ENCODE measurements at regions not wholly inside any gene's neighbourhood (a gene's known extent, or its start where the extent isn't known, plus 50 kb on each side); places are given as distances from the start of the nearest gene placed in this dataset.

GRCh38 chr6:5871296-5871695 lies 135.4 kb downstream of the NRN1 start:
- peaks cover 4% of the 10 kb centered on the region for H3K27me3 Mint-ChIP-seq (ENCODE audit: low read depth, poor library complexity)
- no peak for DNase-seq
- H3K4me1 Mint-ChIP-seq: peaks cover 14% of the 10 kb centered on the region
- no peak overlapping the region for H3K27ac Mint-ChIP-seq
- no peak overlapping the region for H3K4me3 Mint-ChIP-seq
- H3K9me3 Mint-ChIP-seq: peaks cover 50% of the 10 kb centered on the region
- no peak for TF ChIP-seq CTCF (IDR thresholded peaks at IDR 0.05)
- H3K36me3 Mint-ChIP-seq (ENCODE audit: low read depth): peaks cover 11% of the 10 kb centered on the region

GRCh38 chr6:5869676-5870075 lies 137.0 kb downstream of the NRN1 start:
- DNase-seq: no peak
- peaks cover 64% of the 10 kb centered on the region for H3K9me3 Mint-ChIP-seq
- no peak overlapping the region for H3K27ac Mint-ChIP-seq
- no peak for TF ChIP-seq CTCF (IDR thresholded peaks at IDR 0.05)
- H3K4me1 Mint-ChIP-seq: peaks cover 22% of the 10 kb centered on the region
- H3K36me3 Mint-ChIP-seq (ENCODE audit: low read depth): peaks cover 11% of the 10 kb centered on the region
- H3K27me3 Mint-ChIP-seq (ENCODE audit: low read depth, poor library complexity): peaks cover 4% of the 10 kb centered on the region
- H3K4me3 Mint-ChIP-seq: no peak overlapping the region

GRCh38 chr6:5869261-5869660 lies 137.5 kb downstream of the NRN1 start:
- no peak for TF ChIP-seq CTCF (IDR thresholded peaks at IDR 0.05)
- no peak overlapping the region for H3K27ac Mint-ChIP-seq
- H3K4me1 Mint-ChIP-seq: peaks cover 22% of the 10 kb centered on the region
- peaks cover 68% of the 10 kb centered on the region for H3K9me3 Mint-ChIP-seq
- H3K36me3 Mint-ChIP-seq (ENCODE audit: low read depth): peaks cover 11% of the 10 kb centered on the region
- no peak for DNase-seq
- peaks cover 5% of the 10 kb centered on the region for H3K27me3 Mint-ChIP-seq (ENCODE audit: low read depth, poor library complexity)
- H3K4me3 Mint-ChIP-seq: no peak overlapping the region

- TF ChIP-seq CTCF (IDR thresholded peaks at IDR 0.05): no peak
- Mint-ChIP-seq H3K27ac (peak overlapping the region; percentile 7), H3K4me3 (no peak overlapping the region), H3K27me3 (ENCODE audit: low read depth, poor library complexity) (peaks cover 13% of the 10 kb centered on the region), H3K9me3 (peaks cover 65% of the 10 kb centered on the region), H3K4me1 (peaks cover 36% of the 10 kb centered on the region), H3K36me3 (ENCODE audit: low read depth) (peaks cover 13% of the 10 kb centered on the region)
- DNase-seq: no peak
Observed at GRCh38 chr6:5866547-5867051, 140.1 kb downstream of the NRN1 start.

GRCh38 chr6:5865506-5866031 lies 141.2 kb downstream of the NRN1 start:
- H3K4me3 Mint-ChIP-seq: no peak overlapping the region
- H3K4me1 Mint-ChIP-seq: peaks cover 36% of the 10 kb centered on the region
- DNase-seq: no peak
- H3K9me3 Mint-ChIP-seq: peaks cover 61% of the 10 kb centered on the region
- H3K27me3 Mint-ChIP-seq (ENCODE audit: low read depth, poor library complexity): peaks cover 18% of the 10 kb centered on the region
- peaks cover 12% of the 10 kb centered on the region for H3K36me3 Mint-ChIP-seq (ENCODE audit: low read depth)
- no peak overlapping the region for H3K27ac Mint-ChIP-seq
- TF ChIP-seq CTCF (IDR thresholded peaks at IDR 0.05): no peak

GRCh38 chr6:5860849-5861248 lies 145.9 kb downstream of the NRN1 start:
- H3K36me3 Mint-ChIP-seq (ENCODE audit: low read depth): peaks cover 8% of the 10 kb centered on the region
- H3K4me1 Mint-ChIP-seq: peaks cover 26% of the 10 kb centered on the region
- TF ChIP-seq CTCF (IDR thresholded peaks at IDR 0.05): no peak
- DNase-seq: no peak
- H3K4me3 Mint-ChIP-seq: no peak overlapping the region
- H3K27ac Mint-ChIP-seq: no peak overlapping the region
- peaks cover 36% of the 10 kb centered on the region for H3K9me3 Mint-ChIP-seq
- peaks cover 20% of the 10 kb centered on the region for H3K27me3 Mint-ChIP-seq (ENCODE audit: low read depth, poor library complexity)

Measured in nephron progenitor cell (in vitro differentiated cells).